ENCODE measurements at regions not wholly inside any gene's neighbourhood (a gene's known extent, or its start where the extent isn't known, plus 50 kb on each side); places are given as distances from the start of the nearest gene placed in this dataset.

DNA sequence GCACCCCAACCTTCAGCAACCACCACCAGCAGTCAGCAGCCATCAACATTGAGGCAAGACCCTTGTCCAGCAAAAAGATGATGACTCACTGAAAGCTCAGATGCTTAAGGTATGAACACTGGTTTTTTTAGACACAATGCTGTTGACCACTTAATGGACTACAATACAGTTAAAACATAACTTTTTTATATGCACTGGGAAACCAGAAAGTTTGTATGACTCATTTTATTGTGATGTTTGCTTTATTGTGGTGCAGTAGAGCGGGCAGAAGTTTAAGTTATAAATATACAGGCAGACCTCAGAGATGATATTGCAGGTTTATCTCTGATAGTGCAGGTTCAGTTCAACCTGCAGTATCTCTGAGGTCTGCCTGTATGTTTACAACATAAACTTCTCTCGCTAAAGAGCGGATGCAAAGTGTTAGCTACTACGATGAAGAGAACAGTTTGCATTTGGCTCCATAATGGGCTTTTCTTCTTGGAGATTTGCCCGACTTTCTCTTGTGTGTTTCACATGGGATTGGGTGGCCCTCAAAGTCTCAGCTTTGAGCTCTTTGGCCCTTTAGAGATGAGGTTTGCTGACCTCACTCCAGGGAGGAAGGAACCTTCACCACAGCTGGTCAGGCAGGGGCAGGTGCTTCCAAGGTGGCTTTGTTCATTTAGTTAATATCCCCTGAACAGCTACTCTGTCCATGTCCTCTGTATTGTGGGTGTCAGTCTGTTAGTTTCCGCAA lies 84.4 kb upstream of the SHH start:
- Histone ChIP-seq H3K9ac (ENCODE audit: insufficient read length, low read depth) (no peak overlapping the region), H3K27me3 (ENCODE audit: insufficient read depth, insufficient read length) (no peaks in the 10 kb centered on the region), H3K36me3 (ENCODE audit: insufficient read depth, insufficient read length, low read length) (no peaks in the 10 kb centered on the region), H3K9me3 (ENCODE audit: insufficient read depth, low read length) (peaks cover 8% of the 10 kb centered on the region; the same call in 1 of the 2 replicates), H3K4me3 (ENCODE audit: insufficient read length, low read depth) (no peak overlapping the region), H3K4me1 (ENCODE audit: insufficient read depth, insufficient read length) (no peaks in the 10 kb centered on the region)
- DNase-seq (ENCODE audit: low read depth, low spot score): no peak
- no peak for TF ChIP-seq YY1 (IDR thresholded peaks at IDR 0.05; ENCODE audit: insufficient read depth, insufficient read length)

GRCh38 chr7:155893664-155894063 lies 81.4 kb upstream of the SHH start:
- Histone ChIP-seq H3K4me1 (ENCODE audit: insufficient read depth, insufficient read length) (no peaks in the 10 kb centered on the region), H3K36me3 (ENCODE audit: insufficient read depth, insufficient read length, low read length) (no peaks in the 10 kb centered on the region), H3K4me3 (ENCODE audit: insufficient read length, low read depth) (no peak overlapping the region), H3K9ac (ENCODE audit: insufficient read length, low read depth) (no peak overlapping the region), H3K9me3 (ENCODE audit: insufficient read depth, low read length) (no peaks in the 10 kb centered on the region), H3K27me3 (ENCODE audit: insufficient read depth, insufficient read length) (no peaks in the 10 kb centered on the region)
- DNase-seq (ENCODE audit: low read depth, low spot score): no peak
- TF ChIP-seq ZNF274 (IDR thresholded peaks at IDR 0.05; ENCODE audit: low read depth, low read length) (no peak), YY1 (IDR thresholded peaks at IDR 0.05; ENCODE audit: insufficient read depth, insufficient read length) (no peak), SUZ12 (IDR thresholded peaks at IDR 0.05; ENCODE audit: extremely low read depth, insufficient read depth, insufficient read length) (no peak)

GRCh38 chr7:155893176-155893575 lies 80.9 kb upstream of the SHH start:
- Histone ChIP-seq H3K4me1 (ENCODE audit: insufficient read depth, insufficient read length) (no peaks in the 10 kb centered on the region), H3K36me3 (ENCODE audit: insufficient read depth, insufficient read length, low read length) (no peaks in the 10 kb centered on the region), H3K27me3 (ENCODE audit: insufficient read depth, insufficient read length) (no peaks in the 10 kb centered on the region), H3K4me3 (ENCODE audit: insufficient read length, low read depth) (no peak overlapping the region), H3K9me3 (ENCODE audit: insufficient read depth, low read length) (no peaks in the 10 kb centered on the region), H3K9ac (ENCODE audit: insufficient read length, low read depth) (no peak overlapping the region)
- no peak for TF ChIP-seq SUZ12 (IDR thresholded peaks at IDR 0.05; ENCODE audit: extremely low read depth, insufficient read depth, insufficient read length)
- no peak for TF ChIP-seq ZNF274 (IDR thresholded peaks at IDR 0.05; ENCODE audit: low read depth, low read length)
- TF ChIP-seq YY1 (IDR thresholded peaks at IDR 0.05; ENCODE audit: insufficient read depth, insufficient read length): no peak
- DNase-seq (ENCODE audit: low read depth, low spot score): no peak

GRCh38 chr7:155889636-155890511 lies 77.6 kb upstream of the SHH start:
- DNase-seq (ENCODE audit: low read depth, low spot score): no peak
- no peaks in the 10 kb centered on the region for H3K27me3 ChIP-seq (ENCODE audit: insufficient read depth, insufficient read length)
- TF ChIP-seq YY1 (IDR thresholded peaks at IDR 0.05; ENCODE audit: insufficient read depth, insufficient read length) (no peak), SUZ12 (IDR thresholded peaks at IDR 0.05; ENCODE audit: extremely low read depth, insufficient read depth, insufficient read length) (no peak), ZNF274 (IDR thresholded peaks at IDR 0.05; ENCODE audit: low read depth, low read length) (no peak)

GRCh38 chr7:155887174-155887525 lies 74.9 kb upstream of the SHH start:
- H3K27me3 ChIP-seq (ENCODE audit: insufficient read depth, insufficient read length): no peaks in the 10 kb centered on the region
- TF ChIP-seq YY1 (IDR thresholded peaks at IDR 0.05; ENCODE audit: insufficient read depth, insufficient read length) (no peak), ZNF274 (IDR thresholded peaks at IDR 0.05; ENCODE audit: low read depth, low read length) (no peak), SUZ12 (IDR thresholded peaks at IDR 0.05; ENCODE audit: extremely low read depth, insufficient read depth, insufficient read length) (no peak)
- no peak overlapping the region for H3K9ac ChIP-seq (ENCODE audit: insufficient read length, low read depth)
- H3K4me1 ChIP-seq (ENCODE audit: insufficient read depth, insufficient read length): no peaks in the 10 kb centered on the region
- no peaks in the 10 kb centered on the region for H3K36me3 ChIP-seq (ENCODE audit: insufficient read depth, insufficient read length, low read length)
- H3K9me3 ChIP-seq (ENCODE audit: insufficient read depth, low read length): no peaks in the 10 kb centered on the region
- no peak overlapping the region for H3K4me3 ChIP-seq (ENCODE audit: insufficient read length, low read depth)
- DNase-seq (ENCODE audit: low read depth, low spot score): no peak

More at GRCh38 chr7:155889636-155890511, 77.6 kb upstream of the SHH start:
- Histone ChIP-seq H3K4me3 (ENCODE audit: insufficient read length, low read depth) (no peak overlapping the region), H3K36me3 (ENCODE audit: insufficient read depth, insufficient read length, low read length) (no peaks in the 10 kb centered on the region), H3K9ac (ENCODE audit: insufficient read length, low read depth) (no peak overlapping the region), H3K4me1 (ENCODE audit: insufficient read depth, insufficient read length) (no peaks in the 10 kb centered on the region), H3K9me3 (ENCODE audit: insufficient read depth, low read length) (no peaks in the 10 kb centered on the region)

- no peak for DNase-seq (ENCODE audit: low read depth, low spot score)
- Histone ChIP-seq H3K9ac (ENCODE audit: insufficient read length, low read depth) (no peak overlapping the region), H3K27me3 (ENCODE audit: insufficient read depth, insufficient read length) (no peaks in the 10 kb centered on the region), H3K4me1 (ENCODE audit: insufficient read depth, insufficient read length) (no peaks in the 10 kb centered on the region), H3K4me3 (ENCODE audit: insufficient read length, low read depth) (no peak overlapping the region), H3K36me3 (ENCODE audit: insufficient read depth, insufficient read length, low read length) (no peaks in the 10 kb centered on the region), H3K9me3 (ENCODE audit: insufficient read depth, low read length) (no peaks in the 10 kb centered on the region)
- no peak for TF ChIP-seq SUZ12 (IDR thresholded peaks at IDR 0.05; ENCODE audit: extremely low read depth, insufficient read depth, insufficient read length)
Observed at GRCh38 chr7:155886391-155887173, 74.3 kb upstream of the SHH start.
